Choroid plexus epithelial cell (primary cell): ENCODE measurements at regions not wholly inside any gene's neighbourhood (a gene's known extent, or its start where the extent isn't known, plus 50 kb on each side); places are given as distances from the start of the nearest gene placed in this dataset.

Experiments used
- DNase-seq: peaks from one replicate; pipeline ENCODE4 v3.0.0-alpha.2; 2010; ENCODE audit warnings: low read depth
- H3K4me3 ChIP-seq: 2 replicates; pipeline ENCODE4 v1.5.1; 2011; ENCODE audit warnings: low read depth, mild to moderate bottlenecking, control low read depth, low read length, moderate library complexity
- CTCF ChIP-seq: conservative IDR thresholded peaks from 2 replicates; pipeline ENCODE4 v1.5.1; 2011; ENCODE audit warnings: low read depth, mild to moderate bottlenecking, control low read depth, inconsistent platforms, low read length, moderate library complexity

GRCh38 chr14:45877981-45878380 is 625.0 kb upstream of the MIS18BP1 start:
- TF ChIP-seq CTCF: no peak
- H3K4me3 ChIP-seq: no peak overlapping the region
- DNase-seq: no peak

GRCh38 chr14:45868863-45869262 is 615.9 kb upstream of the MIS18BP1 start:
- H3K4me3 ChIP-seq: no peak overlapping the region
- no peak for DNase-seq
- no peak for TF ChIP-seq CTCF

- DNase-seq: no peak
- TF ChIP-seq CTCF: no peak
- no peak overlapping the region for H3K4me3 ChIP-seq
These were observed 615.4 kb upstream of the MIS18BP1 start for GRCh38 chr14:45868377-45868776.

DNA sequence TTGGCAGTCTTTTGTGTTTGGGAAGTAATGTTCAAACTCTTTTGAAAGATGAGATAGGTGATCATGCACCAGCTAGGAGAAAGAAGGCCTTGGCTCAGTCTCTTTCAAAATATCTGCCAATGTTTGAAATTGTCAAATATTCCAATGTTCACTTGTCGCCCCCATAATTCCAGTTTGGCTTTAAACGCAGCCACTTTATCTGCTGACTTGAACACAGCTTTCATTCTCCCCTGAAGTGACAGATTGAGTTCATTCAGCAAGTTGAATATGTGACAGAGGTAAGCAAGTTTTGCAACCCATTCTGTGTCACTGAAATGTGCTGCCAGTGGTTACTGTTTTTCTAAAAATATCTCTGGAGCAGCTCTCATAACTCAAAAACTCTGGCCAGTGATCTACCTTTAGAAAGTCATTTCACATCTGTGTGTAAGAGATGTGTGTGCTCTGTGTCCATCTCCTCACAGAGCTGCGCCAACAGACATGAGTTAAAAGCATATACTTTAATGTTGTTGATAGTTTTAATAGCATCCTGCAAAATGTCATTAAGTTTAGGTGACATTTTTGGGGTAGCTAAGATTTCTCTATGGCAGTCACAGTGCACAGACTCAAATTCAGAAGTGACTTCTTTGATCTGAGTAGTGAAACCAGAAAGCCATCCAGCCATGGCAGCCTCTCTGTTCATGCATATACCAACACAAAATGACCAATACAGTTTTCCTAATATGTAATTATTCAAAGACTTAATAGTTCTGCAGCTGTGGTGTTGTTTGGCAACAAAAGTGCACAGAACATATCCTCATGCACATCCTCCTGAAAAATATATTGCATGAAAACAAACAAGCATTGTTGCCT is 614.3 kb upstream of the MIS18BP1 start:
- no peak overlapping the region for H3K4me3 ChIP-seq
- TF ChIP-seq CTCF: no peak
- no peak for DNase-seq

DNA sequence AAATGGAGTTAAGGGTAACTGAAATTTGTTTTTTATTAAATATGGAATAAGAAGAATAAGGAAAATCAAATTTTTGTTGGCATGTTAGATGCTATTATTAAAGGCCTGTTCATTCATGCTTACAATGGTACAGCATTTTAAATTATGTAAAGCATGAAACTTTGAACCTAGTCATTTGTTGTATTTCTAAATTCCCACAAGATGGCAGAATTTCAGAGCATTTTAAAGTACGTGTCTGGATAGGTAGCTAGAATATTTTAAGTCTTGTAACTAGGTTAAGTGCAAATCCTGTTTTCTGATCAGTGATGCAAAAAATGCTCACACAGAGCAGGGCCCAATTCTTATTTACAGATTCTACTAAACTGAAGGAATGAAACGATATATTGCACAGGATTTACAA is 585.6 kb upstream of the MIS18BP1 start:
- TF ChIP-seq CTCF: no peak
- peak; percentile 4 for DNase-seq
- H3K4me3 ChIP-seq: no peak overlapping the region

- no peak for DNase-seq
- TF ChIP-seq CTCF: no peak
These were observed 566.1 kb upstream of the MIS18BP1 start for GRCh38 chr14:45819107-45819506.

DNA sequence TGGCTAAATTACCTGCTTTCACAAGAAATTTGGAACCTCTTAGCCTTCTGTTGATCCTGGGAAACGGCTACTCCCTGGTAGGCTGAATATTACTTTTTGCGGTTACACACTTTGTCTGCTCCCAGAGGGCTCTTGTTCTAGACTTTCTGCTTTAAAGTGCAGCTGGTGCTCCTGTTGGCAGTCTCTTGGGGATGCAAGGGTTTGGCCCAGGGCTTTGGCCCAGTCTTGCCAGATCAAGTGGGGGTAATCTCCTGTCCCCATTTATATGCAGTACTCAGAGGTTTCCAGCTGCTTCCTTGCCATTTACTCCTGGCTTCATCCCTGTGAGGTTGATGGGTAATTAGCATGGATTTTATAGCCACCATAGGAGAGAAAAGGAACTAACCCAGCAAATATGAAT is 558.2 kb upstream of the MIS18BP1 start:
- H3K4me3 ChIP-seq: no peak overlapping the region
- TF ChIP-seq CTCF: no peak
- no peak for DNase-seq

More at GRCh38 chr14:45819107-45819506, 566.1 kb upstream of the MIS18BP1 start:
- H3K4me3 ChIP-seq: no peak overlapping the region
